Adipocyte (in vitro differentiated cells): ENCODE measurements at regions not wholly inside any gene's neighbourhood (a gene's known extent, or its start where the extent isn't known, plus 50 kb on each side); places are given as distances from the start of the nearest gene placed in this dataset.

Experiments
- DNase-seq: peaks from one replicate; pipeline ENCODE4 v3.0.0-alpha.2; 2015; ENCODE audit warnings: low read depth
- H3K27me3 ChIP-seq: replicated peaks from 2 replicates; pipeline ENCODE4 v1.7.0; 2013; ENCODE audit warnings: mild to moderate bottlenecking, low read length, moderate library complexity; ENCODE audit not compliant: control insufficient read depth, insufficient read depth
- H3K36me3 ChIP-seq: 2 replicates; pipeline ENCODE4 v1.7.0; 2013; ENCODE audit warnings: low read length, mild to moderate bottlenecking, moderate library complexity; ENCODE audit not compliant: control insufficient read depth, insufficient read depth, severe bottlenecking
- H3K4me1 ChIP-seq: 2 replicates; pipeline ENCODE4 v1.7.0; 2013; ENCODE audit warnings: mild to moderate bottlenecking, low read length, moderate library complexity; ENCODE audit not compliant: control insufficient read depth, insufficient read depth
- H3K4me3 ChIP-seq: 2 replicates; pipeline ENCODE4 v1.7.0; 2013; ENCODE audit warnings: mild to moderate bottlenecking, low read length, moderate library complexity
- H3K9ac ChIP-seq: 2 replicates; pipeline ENCODE4 v1.7.0; 2013; ENCODE audit warnings: mild to moderate bottlenecking, low read length, moderate library complexity
- H3K9me3 ChIP-seq: 2 replicates; pipeline ENCODE4 v1.7.0; 2013; ENCODE audit warnings: mild to moderate bottlenecking, low read length, moderate library complexity; ENCODE audit not compliant: control insufficient read depth

DNA sequence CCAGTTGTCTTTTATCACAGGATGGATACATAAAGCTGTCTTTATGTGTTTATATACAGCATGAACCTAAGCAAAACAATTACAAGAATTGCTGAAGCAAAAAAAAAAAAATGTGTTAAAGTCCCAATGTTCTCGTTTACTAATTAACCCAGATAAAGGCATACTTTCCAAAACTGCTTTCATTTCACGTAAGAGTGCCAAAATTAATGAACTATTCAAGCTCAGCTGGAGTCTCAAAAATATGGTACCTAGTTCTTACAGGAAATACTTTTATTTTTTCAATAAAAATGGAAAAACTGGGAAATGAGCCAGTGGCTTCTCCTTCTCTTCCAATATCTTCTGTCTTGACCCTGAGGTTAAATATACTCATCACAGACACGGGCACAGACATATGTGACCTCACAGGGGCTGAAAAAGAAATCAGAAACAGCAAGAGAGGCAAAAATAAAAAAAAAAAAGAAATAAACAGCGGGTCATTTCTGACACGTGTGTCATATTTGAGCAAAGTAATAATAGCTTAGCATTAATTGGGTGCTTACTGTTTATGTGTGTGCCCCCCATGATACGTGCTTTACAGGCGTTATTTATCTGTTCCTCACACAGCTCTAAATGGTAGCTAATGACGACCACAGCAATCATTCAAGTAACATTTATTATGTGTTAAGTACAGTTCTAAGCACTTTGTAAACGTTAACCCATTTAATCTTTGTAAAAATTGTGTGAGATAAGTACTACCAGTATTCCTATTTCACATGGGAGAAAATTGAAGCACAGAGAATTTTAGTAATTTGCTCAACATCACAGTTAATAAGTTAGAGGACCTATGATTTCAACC is 158.0 kb upstream of the MMADHC start:
- Histone ChIP-seq H3K27me3 (no peaks in the 10 kb centered on the region), H3K9ac (no peak overlapping the region), H3K4me3 (no peak overlapping the region), H3K4me1 (peaks cover 38% of the 10 kb centered on the region), H3K36me3 (no peaks in the 10 kb centered on the region), H3K9me3 (no peaks in the 10 kb centered on the region)
- DNase-seq = no peak

DNA sequence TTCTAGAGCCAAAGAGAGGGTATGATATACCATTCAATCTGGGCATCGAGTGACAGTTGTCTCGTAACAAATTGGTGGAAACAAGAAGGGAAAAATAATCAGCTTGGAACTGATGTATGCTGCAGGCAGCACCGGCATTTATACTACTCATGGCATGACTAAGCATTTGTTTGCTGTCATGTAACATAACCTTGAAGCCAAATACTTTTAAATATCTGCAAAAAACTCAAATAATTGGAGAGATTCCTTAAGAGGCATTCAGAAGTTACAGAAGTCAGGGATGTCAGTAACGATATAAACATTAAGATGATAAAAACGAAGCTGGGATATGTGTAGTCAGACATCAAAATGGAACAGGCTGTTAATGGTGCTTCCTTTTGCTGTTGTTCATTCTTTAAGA is 157.3 kb upstream of the MMADHC start:
- Histone ChIP-seq H3K4me1 (peaks cover 44% of the 10 kb centered on the region), H3K9ac (no peak overlapping the region), H3K4me3 (no peak overlapping the region), H3K9me3 (no peaks in the 10 kb centered on the region), H3K27me3 (no peaks in the 10 kb centered on the region), H3K36me3 (no peaks in the 10 kb centered on the region)
- DNase-seq = peak; percentile 74

DNA sequence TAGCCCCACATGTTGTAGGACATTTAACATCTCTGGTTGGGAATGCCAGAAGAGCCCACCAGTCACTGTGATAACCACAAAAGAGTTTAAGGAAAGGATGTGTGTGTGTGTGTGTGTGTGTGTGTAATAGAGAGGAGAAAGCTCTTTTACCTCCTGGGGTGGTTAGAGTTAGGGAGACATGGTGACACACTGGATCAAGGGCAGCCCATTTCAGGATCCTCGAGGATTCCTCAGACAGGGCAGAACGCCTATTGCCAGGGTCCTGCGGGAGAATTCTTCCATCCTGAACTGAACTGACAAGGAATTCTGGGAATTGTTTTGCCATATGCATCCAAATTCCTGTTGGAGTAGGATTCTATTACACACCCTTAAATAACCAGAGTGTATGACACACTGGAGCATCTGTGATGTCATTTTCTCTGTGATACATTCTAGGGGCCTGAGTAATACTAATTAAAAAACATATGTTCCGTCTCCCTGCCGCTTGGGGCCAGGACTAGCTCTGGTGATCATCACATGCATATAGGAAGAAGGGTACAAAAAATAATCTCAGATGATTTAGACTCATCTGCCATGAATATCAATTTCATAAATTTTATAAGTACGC is 156.4 kb upstream of the MMADHC start:
- Histone ChIP-seq H3K9me3 (no peaks in the 10 kb centered on the region), H3K4me3 (no peak overlapping the region), H3K4me1 (peaks cover 48% of the 10 kb centered on the region), H3K36me3 (no peaks in the 10 kb centered on the region), H3K9ac (no peak overlapping the region), H3K27me3 (no peaks in the 10 kb centered on the region)
- peak; percentile 88 for DNase-seq

DNA sequence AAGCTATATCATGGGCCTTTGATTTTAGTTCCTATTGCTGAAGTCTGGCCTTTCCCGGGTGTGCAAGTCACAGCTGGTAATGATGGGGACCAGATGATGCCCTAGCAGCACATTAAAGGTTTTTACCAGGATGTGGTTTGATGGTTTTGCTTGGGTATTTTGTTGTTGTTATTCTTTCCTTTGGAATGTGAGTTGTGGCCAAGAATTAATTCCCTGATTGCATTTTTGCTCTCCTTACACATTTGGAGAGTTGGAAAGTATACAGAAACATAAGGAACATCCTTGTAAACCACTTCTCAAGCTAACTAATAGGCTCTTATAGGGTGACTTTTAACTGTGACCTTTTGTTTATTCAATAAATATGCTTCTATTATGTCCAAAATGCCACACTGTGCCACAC is 154.1 kb upstream of the MMADHC start:
- peaks cover 48% of the 10 kb centered on the region for H3K4me1 ChIP-seq
- no peaks in the 10 kb centered on the region for H3K27me3 ChIP-seq
- peak; percentile 84 for DNase-seq
- H3K36me3 ChIP-seq = no peaks in the 10 kb centered on the region
- no peak overlapping the region for H3K4me3 ChIP-seq
- no peaks in the 10 kb centered on the region for H3K9me3 ChIP-seq
- H3K9ac ChIP-seq = no peak overlapping the region

DNA sequence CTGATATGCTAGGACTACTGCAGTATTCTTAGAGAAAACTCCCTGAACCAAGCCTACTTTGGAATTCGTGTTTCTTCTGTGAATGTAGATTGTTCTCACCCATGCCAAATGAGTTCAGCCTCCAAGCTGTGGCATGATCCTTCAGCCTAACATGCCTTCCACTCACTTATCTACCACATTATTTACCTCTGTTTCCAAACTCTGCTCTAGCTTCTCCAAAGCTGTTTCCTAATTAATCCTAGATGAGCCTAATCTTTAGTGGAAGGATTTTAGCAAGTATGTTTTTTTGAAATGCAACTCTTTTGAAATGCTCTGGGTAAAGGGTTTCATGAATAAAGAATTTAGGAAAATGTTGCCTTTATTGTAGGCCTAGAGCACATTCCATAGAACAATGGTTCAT is 152.9 kb upstream of the MMADHC start:
- Histone ChIP-seq H3K4me1 (peaks cover 50% of the 10 kb centered on the region), H3K4me3 (no peak overlapping the region), H3K27me3 (no peaks in the 10 kb centered on the region), H3K9me3 (no peaks in the 10 kb centered on the region), H3K9ac (no peak overlapping the region), H3K36me3 (no peaks in the 10 kb centered on the region)
- no peak for DNase-seq

DNA sequence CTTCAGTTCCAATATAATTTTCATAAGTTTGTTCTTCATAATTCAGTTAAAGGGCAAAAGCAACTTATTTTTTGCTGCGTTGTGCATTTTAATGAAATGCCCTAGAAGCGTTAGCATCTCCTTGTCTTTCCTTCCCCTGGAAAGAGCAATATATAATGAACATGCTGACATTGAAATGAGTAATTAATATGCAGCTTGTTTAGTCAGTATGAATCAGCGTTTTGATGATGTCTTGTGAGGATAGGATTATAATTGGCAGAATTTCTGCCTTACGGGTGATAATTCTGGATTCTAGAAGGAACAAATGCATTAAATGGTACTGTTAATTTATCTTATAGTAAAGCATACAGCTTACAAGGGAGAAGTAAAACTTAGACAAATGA is 152.3 kb upstream of the MMADHC start:
- H3K4me3 ChIP-seq = no peak overlapping the region
- H3K27me3 ChIP-seq = no peaks in the 10 kb centered on the region
- H3K9me3 ChIP-seq = no peaks in the 10 kb centered on the region
- H3K4me1 ChIP-seq = peaks cover 47% of the 10 kb centered on the region
- DNase-seq = no peak
- H3K9ac ChIP-seq = no peak overlapping the region
- no peaks in the 10 kb centered on the region for H3K36me3 ChIP-seq

DNA sequence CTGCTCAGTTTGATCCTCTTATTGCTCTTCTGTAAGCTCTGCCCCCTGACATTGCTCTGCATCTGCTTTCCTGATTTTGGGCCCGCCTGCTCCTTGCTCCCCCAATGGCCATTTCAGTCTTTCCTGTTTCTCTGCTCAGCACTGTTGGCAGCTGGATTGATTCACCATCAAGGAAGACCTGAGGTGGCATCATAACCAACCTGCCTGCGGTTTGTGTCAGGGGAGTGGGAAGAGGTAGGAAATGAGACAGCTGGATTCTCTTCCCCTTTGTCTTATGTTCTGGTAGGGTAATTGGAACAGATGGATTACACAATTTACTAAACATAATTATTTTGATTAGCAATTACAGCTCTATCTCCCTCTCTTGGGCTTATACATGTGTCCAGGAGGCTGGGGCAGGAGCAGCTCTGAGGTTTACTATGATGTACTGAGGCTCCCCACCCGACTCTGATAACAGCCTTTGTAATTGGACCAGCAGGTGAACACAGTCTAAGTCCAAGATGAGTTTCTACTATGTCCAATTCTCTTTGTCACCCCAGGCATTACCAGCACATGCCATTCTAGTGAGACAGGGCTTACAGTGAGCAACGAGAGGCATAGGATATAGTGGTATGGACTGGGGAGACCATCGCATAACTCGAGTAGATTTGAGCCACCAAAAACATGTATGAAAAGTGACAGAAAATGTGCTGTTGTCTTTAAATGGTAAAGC is 151.8 kb upstream of the MMADHC start:
- H3K9me3 ChIP-seq = no peaks in the 10 kb centered on the region
- no peaks in the 10 kb centered on the region for H3K36me3 ChIP-seq
- no peak overlapping the region for H3K4me3 ChIP-seq
- no peak overlapping the region for H3K9ac ChIP-seq
- peaks cover 47% of the 10 kb centered on the region for H3K4me1 ChIP-seq
- H3K27me3 ChIP-seq = no peaks in the 10 kb centered on the region
- DNase-seq = no peak

DNA sequence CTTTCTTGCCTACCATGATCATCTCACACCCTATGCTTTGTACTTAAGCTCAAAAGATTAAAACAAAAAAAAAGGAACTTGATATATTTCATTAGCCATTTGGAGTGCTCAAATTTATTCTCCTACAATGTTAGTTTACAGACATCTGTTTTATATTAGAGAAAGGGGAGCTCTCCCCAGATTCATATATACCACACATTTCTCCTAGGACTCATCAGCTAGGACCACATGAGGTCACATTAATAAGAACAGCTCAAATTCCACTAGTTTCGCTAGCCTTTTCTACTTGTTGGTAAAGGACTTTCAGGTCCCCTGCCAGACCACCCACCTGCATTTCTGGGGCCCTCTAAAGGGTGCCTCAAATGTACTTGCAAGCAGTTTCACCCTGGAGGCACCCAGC is 151.2 kb upstream of the MMADHC start:
- no peaks in the 10 kb centered on the region for H3K9me3 ChIP-seq
- H3K4me1 ChIP-seq = peaks cover 48% of the 10 kb centered on the region
- DNase-seq = peak; percentile 31

DNA sequence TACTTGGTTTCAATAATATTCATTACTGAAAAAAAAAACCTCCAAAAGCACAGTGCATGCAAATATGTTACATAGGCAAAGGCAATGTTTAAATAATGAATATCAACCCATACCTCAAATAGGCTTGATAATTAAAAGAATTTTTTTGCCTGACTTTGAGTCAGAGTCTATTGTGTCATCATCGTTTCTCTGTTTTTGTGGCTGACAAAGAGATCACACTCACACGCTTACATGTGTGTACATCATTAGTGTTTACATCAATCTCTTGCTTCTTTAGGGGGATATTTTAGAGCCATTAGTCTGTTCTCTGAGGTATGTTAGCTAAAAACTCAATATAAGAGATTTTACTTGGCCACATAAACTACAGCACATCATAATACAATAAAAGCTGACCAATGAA is 150.3 kb upstream of the MMADHC start:
- Histone ChIP-seq H3K9me3 (no peaks in the 10 kb centered on the region), H3K36me3 (no peaks in the 10 kb centered on the region), H3K27me3 (no peaks in the 10 kb centered on the region), H3K9ac (no peak overlapping the region), H3K4me3 (no peak overlapping the region), H3K4me1 (peaks cover 44% of the 10 kb centered on the region)
- DNase-seq = no peak

More for the DNA sequence above, 151.2 kb upstream of the MMADHC start:
- H3K27me3 ChIP-seq = no peaks in the 10 kb centered on the region
- H3K4me3 ChIP-seq = no peak overlapping the region
- H3K9ac ChIP-seq = no peak overlapping the region
- no peaks in the 10 kb centered on the region for H3K36me3 ChIP-seq

DNA sequence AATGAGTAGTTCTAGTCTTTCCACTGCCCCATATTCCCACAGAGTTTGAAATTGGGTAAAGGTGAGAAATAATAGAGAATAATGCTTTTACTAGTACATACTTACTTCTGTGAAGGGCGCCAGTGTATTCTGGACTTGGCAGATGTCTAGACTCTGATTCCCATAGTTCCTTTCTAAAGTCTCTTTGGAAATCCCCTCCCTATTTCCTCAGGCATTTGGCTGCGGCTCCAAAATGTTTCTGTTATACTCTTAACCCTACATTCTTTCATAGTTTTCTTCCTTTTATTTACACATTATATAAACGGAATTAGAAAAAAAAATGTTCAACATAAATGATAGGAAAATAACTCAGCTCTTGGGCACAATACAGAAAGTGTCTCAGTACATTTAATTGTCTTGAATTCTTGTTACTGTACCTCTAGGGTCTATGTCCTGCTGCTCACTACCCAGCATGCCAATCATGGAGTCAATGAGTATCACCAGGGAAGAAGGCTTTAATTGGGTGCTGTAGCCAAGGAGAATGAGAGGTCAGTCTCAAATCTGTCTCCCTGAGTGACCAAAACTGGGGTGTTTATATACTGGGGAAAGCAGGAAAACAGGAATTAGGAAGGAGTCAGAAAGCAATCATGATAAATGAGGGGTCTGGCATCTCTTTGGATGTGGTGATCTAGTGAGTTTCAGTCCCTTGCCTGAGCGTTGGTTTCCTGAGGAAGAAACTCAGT is 147.8 kb upstream of the MMADHC start:
- Histone ChIP-seq H3K9me3 (no peaks in the 10 kb centered on the region), H3K4me1 (peaks cover 35% of the 10 kb centered on the region), H3K36me3 (no peaks in the 10 kb centered on the region), H3K9ac (no peak overlapping the region), H3K27me3 (no peaks in the 10 kb centered on the region), H3K4me3 (no peak overlapping the region)
- peak; percentile 67 for DNase-seq
